T-helper 9 cell (primary cell): ENCODE measurements at regions not wholly inside any gene's neighbourhood (a gene's known extent, or its start where the extent isn't known, plus 50 kb on each side); places are given as distances from the start of the nearest gene placed in this dataset.

Experiments used
- DNase-seq: peaks from one replicate; pipeline ENCODE4 v3.0.0-alpha.2; 2020

GRCh38 chr1:213375002-213375401 is 324.0 kb downstream of the RPS6KC1 start:
- no peak for DNase-seq

GRCh38 chr1:213376862-213377372 is 325.9 kb downstream of the RPS6KC1 start:
- no peak for DNase-seq

- no peak for DNase-seq
These were observed 329.8 kb downstream of the RPS6KC1 start for GRCh38 chr1:213380865-213381264.

GRCh38 chr1:213381572-213382084 is 330.6 kb downstream of the RPS6KC1 start:
- DNase-seq, result no peak

GRCh38 chr1:213383465-213383864 is 332.4 kb downstream of the RPS6KC1 start:
- DNase-seq, result no peak

- no peak for DNase-seq
These were observed 334.2 kb downstream of the RPS6KC1 start for GRCh38 chr1:213385201-213385600.

- no peak for DNase-seq
These were observed 334.8 kb downstream of the RPS6KC1 start for GRCh38 chr1:213385806-213386324.

GRCh38 chr1:213387380-213388015 is 336.5 kb downstream of the RPS6KC1 start:
- DNase-seq, result no peak

- DNase-seq, result no peak
These were observed 337.2 kb downstream of the RPS6KC1 start for GRCh38 chr1:213388199-213388598.

GRCh38 chr1:213389061-213389581 is 338.1 kb downstream of the RPS6KC1 start:
- no peak for DNase-seq

GRCh38 chr1:213391445-213391844 is 340.4 kb downstream of the RPS6KC1 start:
- no peak for DNase-seq

- no peak for DNase-seq
These were observed 342.8 kb downstream of the RPS6KC1 start for GRCh38 chr1:213393860-213394259.

GRCh38 chr1:213394837-213395236 is 343.8 kb downstream of the RPS6KC1 start:
- no peak for DNase-seq

- DNase-seq, result no peak
These were observed 346.6 kb downstream of the RPS6KC1 start for GRCh38 chr1:213397638-213398037.

GRCh38 chr1:213399695-213400094 is 348.7 kb downstream of the RPS6KC1 start:
- no peak for DNase-seq

GRCh38 chr1:213409208-213409631 is 358.2 kb downstream of the RPS6KC1 start:
- no peak for DNase-seq

- DNase-seq, result no peak
These were observed 358.9 kb downstream of the RPS6KC1 start for GRCh38 chr1:213409971-213410370.

- DNase-seq, result no peak
These were observed 363.3 kb downstream of the RPS6KC1 start for GRCh38 chr1:213414346-213414745.

- no peak for DNase-seq
These were observed 363.9 kb downstream of the RPS6KC1 start for GRCh38 chr1:213414911-213415310.

GRCh38 chr1:213415691-213416380 is 364.8 kb downstream of the RPS6KC1 start:
- DNase-seq, result no peak

- DNase-seq, result no peak
These were observed 365.6 kb downstream of the RPS6KC1 start for GRCh38 chr1:213416461-213417224.

- DNase-seq, result no peak
These were observed 366.3 kb downstream of the RPS6KC1 start for GRCh38 chr1:213417225-213417820.
